HG03039 (cell line): ENCODE measurements at regions not wholly inside any gene's neighbourhood (a gene's known extent, or its start where the extent isn't known, plus 50 kb on each side); places are given as distances from the start of the nearest gene placed in this dataset.

Experiments
- ATAC-seq: cut with Tn5 transposase; IDR thresholded peaks from one replicate; pipeline ENCODE4 v1.9.1; 2021; ENCODE audit warnings: mild to moderate bottlenecking, moderate library complexity; ENCODE audit not compliant: unreplicated experiment

DNA sequence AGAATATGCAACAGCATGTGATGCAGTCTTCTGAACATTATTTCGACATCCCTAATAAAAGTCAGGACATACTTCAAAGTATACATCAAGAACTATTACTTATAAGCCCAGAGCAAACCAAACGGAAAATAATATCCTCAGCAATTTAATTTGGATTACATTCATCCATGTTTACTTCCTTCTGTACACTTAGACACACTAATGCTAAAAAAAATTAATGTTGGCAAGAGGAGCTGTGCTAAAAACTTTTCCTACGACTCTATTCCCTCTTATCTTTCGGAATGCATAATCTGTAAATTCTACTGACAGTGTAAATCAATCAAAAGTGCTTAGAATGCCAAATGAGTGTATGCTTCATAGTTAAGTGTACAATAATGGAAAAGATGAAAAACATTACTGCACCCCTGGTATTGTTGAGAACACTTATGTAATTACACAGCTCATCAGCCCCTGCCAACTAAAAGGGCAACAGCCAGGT lies 301.2 kb upstream of the HSF2 start:
- no peak for ATAC-seq

DNA sequence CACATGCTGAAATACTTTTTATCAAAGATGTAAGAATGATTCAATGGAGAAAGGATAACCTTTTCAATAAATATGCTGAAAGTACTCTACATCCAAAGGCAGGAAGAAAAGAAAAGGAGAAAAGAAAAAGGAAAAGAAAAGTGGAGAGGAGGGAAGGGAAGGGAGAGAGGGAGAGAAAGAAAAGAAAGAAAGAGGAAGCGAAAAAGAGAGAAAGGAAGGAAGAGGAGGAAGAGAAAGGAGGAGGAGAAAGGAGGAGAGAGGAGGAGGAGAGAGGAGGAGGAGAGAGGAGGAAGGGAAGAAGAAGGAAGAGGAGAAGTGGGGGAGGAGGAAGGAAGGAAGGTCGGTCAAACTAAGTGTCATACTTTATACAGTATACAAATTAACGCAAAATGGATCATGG lies 297.4 kb upstream of the HSF2 start:
- ATAC-seq = no peak

- ATAC-seq = no peak
Observed at GRCh38 chr6:122107256-122107852, 292.1 kb upstream of the HSF2 start.

DNA sequence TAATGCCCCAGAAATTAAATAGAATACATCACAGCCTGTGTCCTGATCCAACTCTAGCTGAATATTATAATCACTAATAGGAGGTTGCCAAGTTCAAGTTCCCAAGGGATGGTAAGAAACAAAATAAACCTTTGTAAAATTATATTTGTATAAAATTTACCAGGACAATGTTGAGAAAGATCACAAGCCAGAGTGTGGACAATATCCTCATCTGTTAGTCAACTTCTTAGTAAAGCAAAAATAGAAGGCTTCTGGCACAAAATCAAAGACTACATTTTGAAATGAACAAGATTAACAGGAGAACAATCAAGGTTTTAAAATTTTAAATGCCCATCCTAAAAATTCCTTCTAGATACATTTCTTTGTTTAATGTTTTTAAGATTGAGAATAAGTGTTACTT lies 290.4 kb upstream of the HSF2 start:
- no peak for ATAC-seq

GRCh38 chr6:122114717-122115116 lies 284.7 kb upstream of the HSF2 start:
- ATAC-seq = no peak

DNA sequence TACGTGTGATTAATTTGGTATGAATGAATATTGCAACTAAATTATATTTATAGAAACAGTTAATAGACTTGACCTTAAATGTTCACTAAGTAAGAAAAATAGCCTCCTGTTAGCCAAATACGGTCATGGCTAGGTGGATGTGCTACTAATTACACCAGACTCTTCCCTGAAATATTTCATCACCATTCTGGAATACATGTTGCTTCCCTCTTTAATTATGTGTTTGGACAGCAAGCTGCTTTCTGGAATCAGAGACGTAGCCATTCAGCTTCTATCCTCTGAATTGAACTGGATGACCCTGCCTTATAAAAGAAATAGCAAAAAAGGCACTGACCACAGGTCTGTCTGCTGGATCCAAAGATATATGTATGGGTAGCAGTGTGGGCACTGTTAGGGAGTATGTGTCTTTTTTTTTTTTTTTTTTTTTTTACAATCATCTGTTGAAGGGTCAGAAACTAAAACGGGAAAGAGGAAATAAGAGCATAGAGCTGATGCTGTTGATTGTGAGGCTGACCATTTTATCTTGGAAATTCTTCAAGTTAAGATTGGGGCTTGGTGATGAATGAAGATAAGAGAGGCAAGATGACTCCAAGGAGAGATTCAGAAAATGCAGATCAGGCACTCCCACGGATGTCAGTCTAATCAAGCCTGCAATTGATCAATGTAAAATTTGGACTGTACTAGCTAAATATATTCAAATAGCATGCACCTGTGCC lies 283.2 kb upstream of the HSF2 start:
- ATAC-seq = no peak

- no peak for ATAC-seq
Observed at GRCh38 chr6:122116835-122117627, 282.4 kb upstream of the HSF2 start.

GRCh38 chr6:122118945-122119506 lies 280.4 kb upstream of the HSF2 start:
- no peak for ATAC-seq

- no peak for ATAC-seq
Observed at GRCh38 chr6:122122202-122122601, 277.2 kb upstream of the HSF2 start.

DNA sequence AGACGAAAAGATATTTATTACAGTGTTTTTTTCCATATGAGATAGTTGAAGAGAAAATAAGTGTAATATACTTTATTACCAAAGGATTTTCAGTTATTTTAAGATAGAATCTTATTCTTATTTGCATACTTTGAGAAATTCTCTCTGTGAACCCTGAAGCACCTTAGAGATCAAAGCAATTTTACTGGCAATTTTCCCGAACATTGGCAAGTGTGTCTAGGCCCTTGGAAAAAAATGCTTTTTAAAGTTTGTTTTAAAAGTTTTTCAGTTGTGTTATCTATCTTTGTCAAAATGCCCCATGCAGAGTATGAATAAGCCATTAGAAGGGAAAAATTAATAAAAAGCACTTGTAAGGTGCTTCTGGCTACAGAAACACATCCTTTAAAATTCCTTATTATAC lies 276.8 kb upstream of the HSF2 start:
- no peak for ATAC-seq

DNA sequence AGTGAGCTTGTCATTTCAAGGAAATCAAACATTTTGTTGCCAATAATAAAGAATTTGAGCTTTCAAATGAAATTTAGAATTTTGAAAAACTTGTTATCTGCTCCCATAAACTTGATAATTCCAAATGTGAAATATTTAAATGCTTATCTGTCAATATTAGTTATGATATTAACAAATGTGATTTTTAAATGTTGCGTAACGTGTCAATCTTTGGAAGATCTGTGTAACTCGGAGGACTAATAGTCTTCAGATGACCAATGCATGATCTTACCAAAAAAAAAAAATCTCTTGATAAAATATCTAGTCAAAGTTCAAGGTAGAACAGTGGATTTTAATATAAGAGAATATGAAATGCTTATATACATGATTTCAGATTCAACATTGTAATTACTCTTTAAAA lies 274.5 kb upstream of the HSF2 start:
- ATAC-seq = no peak

DNA sequence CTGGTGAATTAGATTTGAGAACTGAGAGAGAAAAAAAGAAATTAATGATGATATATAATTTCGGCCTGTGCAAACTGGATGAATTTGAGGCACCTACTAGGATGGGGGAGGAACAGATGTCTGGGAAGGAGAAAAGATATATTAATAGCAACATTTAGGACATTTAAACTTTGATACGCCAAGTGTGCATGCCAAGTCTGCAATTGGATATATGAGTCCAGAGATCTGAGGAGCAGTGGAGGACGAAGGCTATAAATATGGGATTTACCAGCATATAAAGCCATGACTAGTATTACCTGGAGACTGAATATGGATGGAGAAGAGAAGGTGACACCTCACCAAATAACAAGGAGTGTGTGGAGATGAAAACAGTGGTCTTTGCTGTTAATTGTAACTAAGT lies 272.6 kb upstream of the HSF2 start:
- ATAC-seq = no peak

- ATAC-seq = no peak
Observed at GRCh38 chr6:122128445-122128844, 271.0 kb upstream of the HSF2 start.

DNA sequence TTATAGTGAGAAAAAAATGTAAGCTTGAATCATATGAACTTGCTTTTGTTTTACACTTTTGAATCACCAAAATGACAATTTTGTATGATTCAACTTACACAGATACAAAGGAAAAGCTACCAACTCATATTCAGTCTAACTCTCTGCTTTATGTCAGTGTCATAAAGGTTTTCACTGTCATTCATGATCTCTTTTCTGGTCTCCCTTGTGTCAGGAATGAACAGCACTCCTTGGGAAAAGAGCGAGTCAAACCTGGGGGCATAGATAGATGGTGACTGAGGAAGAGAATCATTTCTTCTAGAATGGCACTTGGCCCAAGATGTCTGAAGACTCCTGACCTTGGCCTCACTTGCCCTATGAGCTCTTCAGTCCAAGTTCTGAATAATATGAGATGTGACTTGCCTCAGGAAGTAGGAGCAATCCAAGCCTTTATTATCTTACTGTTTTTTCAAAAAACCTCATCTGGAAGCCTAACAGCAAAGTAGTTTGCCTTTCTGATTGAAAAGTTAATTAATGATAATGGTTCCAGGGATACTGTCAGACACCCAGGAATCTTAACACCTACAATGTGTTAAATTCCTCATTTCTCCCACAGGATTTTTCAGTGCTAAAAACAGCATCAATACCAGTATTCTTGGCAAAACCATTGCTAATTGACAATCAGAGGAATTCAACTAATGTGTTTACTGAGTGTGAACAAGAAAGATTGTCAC lies 270.0 kb upstream of the HSF2 start:
- ATAC-seq = no peak

- ATAC-seq = no peak
Observed at GRCh38 chr6:122130026-122130348, 269.5 kb upstream of the HSF2 start.

- no peak for ATAC-seq
Observed at GRCh38 chr6:122130518-122130917, 268.9 kb upstream of the HSF2 start.

DNA sequence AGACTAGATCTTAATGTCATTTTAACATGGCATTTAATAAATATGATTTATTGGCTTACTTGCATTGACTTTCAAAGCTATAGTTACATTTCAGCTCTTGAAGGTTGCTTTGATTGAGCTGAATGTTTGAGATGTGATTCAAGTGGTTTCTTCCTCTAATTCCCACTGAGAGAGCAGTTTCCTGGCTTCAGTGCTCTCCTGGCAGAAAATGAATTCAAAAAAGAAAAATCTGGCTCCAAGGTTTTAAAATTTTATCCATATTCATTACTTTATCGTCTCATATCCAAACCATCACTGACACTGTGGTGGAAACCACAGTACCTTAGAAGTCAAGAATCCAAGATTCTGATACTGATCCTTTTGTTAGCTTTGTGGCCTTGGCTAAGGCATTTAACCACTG lies 263.1 kb upstream of the HSF2 start:
- no peak for ATAC-seq

- ATAC-seq = no peak
Observed at GRCh38 chr6:122140031-122140430, 259.4 kb upstream of the HSF2 start.

- ATAC-seq = no peak
Observed at GRCh38 chr6:122141246-122141645, 258.2 kb upstream of the HSF2 start.

DNA sequence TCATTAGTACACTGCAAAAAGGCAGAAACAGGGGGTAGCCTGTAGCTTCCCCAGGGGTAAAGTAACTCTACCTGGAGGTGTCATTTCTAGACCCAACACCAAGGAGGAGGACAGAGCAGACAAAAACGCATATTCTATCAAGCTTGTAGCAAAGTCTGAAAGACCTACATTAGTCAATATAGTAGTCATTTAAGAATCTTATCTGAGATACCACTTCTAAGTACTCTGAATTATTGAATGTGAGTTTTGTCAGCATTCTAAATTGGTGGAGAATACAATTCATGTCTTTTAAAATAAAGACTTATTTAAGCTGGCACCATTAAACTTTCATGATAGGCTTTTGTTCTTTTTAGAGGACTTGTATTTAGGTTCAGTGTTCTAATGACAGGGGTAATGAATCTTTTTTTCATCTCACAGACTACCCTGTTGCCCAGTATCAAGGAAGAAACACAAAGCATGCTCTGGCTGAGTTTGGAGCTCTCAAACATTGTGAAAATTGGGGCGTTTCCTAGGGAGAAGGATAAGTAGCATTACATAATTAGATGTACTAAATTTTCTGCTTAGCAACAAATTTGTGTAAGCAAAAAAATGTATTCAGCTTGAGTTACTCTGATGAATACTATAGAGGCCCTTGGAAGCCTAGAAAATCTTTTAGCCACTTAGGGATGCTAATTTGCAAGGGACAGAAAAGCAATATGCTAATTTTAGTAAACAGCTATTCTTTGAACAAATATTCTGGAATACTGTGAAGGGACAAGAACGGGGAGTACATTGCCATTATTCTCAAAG lies 255.4 kb upstream of the HSF2 start:
- no peak for ATAC-seq
